Fibroblast of the aortic adventitia (primary cell): ENCODE measurements at regions not wholly inside any gene's neighbourhood (a gene's known extent, or its start where the extent isn't known, plus 50 kb on each side); places are given as distances from the start of the nearest gene placed in this dataset.

Source experiments
- DNase-seq: peaks from one replicate; pipeline ENCODE4 v3.0.0-alpha.2; 2010; ENCODE audit warnings: low read depth
- H3K4me3 ChIP-seq: 2 replicates; pipeline ENCODE4 v1.5.1; 2011; ENCODE audit warnings: low read depth, mild to moderate bottlenecking, control low read depth, low read length, moderate library complexity
- CTCF ChIP-seq: IDR thresholded peaks from 2 replicates; pipeline ENCODE4 v1.5.1; 2011; ENCODE audit warnings: mild to moderate bottlenecking, low read length, control low read depth, inconsistent platforms; ENCODE audit not compliant: insufficient read depth

- no peak overlapping the region for H3K4me3 ChIP-seq
- DNase-seq: peak; percentile 87
- TF ChIP-seq CTCF: no peak
These were observed 507.4 kb downstream of the RASEF start for GRCh38 chr9:82555431-82556051.

GRCh38 chr9:82558346-82558745 is 504.6 kb downstream of the RASEF start:
- H3K4me3 ChIP-seq: no peak overlapping the region
- DNase-seq: peak; percentile 22
- no peak for TF ChIP-seq CTCF

GRCh38 chr9:82558855-82559630 is 503.9 kb downstream of the RASEF start:
- DNase-seq: no peak
- no peak overlapping the region for H3K4me3 ChIP-seq
- no peak for TF ChIP-seq CTCF

- DNase-seq: no peak
- no peak for TF ChIP-seq CTCF
- H3K4me3 ChIP-seq: no peak overlapping the region
These were observed 502.9 kb downstream of the RASEF start for GRCh38 chr9:82560036-82560435.

GRCh38 chr9:82560457-82560904 is 502.5 kb downstream of the RASEF start:
- no peak for DNase-seq
- no peak for TF ChIP-seq CTCF
- no peak overlapping the region for H3K4me3 ChIP-seq

GRCh38 chr9:82563094-82563493 is 499.8 kb downstream of the RASEF start:
- DNase-seq: no peak
- H3K4me3 ChIP-seq: no peak overlapping the region
- TF ChIP-seq CTCF: no peak
